ENCODE measurements at regions not wholly inside any gene's neighbourhood (a gene's known extent, or its start where the extent isn't known, plus 50 kb on each side); places are given as distances from the start of the nearest gene placed in this dataset.
"Not testable (repeated sequence)": the region's sequence is repeated elsewhere in the genome, so short reads cannot be mapped to it uniquely, and the experiment has no call there.

- no peak for DNase-seq
Measured at GRCh38 chr4:13763707-13764106, 136.2 kb upstream of the BOD1L1 start.

- DNase-seq: no peak
Measured at GRCh38 chr4:13765539-13765938, 138.0 kb upstream of the BOD1L1 start.

GRCh38 chr4:13766761-13767540 is 139.4 kb upstream of the BOD1L1 start:
- DNase-seq: no peak

DNA sequence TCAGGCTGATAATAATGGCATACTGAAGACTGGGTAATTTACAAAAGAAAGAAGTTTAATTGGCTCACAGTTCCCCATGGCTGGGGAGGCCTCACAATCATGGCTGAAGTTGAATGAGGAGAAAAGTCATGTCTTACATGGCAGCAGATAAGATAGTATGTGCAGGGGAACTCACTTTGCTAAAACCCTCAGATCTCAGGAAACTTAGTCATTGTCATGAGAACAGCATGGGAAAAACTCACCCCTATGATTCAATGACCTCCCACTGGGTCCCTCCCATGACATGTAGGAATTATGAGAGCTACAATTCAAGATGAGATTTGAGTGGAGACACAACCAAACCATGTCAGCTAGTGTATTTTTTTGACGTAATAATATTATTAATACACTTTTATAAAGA is 149.8 kb upstream of the BOD1L1 start:
- DNase-seq: no peak

DNA sequence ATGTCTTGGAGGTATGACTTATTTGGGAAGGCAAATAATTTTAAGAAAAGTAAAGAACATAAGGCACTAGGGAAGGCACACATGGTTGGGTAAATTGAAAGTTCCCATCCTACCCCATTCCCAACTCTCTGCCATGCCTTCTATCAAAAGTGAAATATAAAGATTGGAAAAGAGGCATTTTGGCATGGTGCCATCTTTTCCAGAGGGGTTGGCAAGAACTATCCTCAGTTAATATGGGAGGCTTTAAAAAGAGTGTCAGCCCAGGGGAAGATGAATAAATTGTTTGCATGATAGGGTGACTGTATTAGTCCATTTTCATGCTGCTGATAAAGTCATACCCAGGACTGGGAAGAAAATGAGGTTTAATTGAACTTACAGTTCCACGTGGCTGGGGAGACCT is 150.8 kb upstream of the BOD1L1 start:
- no peak for DNase-seq

DNA sequence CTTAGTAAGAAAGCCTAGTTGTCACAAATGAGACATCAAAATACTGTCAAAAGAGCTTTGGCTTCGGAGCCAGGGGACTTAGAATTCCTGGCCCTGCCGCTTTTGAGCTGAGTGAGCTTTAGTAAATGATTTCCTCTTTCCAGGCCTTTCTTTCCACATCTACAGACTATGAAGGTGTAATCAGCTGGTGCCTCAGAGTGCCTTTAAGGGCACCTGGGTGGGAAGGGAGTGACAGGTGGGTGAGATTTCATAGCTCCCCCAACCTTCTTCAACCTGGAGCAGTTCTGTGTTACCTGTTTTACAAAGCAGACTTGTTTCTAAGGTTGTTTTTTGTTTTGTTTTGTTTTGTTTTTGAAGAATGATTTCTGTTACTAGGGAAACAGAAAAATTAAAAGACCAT is 154.7 kb upstream of the BOD1L1 start:
- DNase-seq: no peak

- DNase-seq: no peak
Measured at GRCh38 chr4:13783800-13784411, 156.4 kb upstream of the BOD1L1 start.

DNA sequence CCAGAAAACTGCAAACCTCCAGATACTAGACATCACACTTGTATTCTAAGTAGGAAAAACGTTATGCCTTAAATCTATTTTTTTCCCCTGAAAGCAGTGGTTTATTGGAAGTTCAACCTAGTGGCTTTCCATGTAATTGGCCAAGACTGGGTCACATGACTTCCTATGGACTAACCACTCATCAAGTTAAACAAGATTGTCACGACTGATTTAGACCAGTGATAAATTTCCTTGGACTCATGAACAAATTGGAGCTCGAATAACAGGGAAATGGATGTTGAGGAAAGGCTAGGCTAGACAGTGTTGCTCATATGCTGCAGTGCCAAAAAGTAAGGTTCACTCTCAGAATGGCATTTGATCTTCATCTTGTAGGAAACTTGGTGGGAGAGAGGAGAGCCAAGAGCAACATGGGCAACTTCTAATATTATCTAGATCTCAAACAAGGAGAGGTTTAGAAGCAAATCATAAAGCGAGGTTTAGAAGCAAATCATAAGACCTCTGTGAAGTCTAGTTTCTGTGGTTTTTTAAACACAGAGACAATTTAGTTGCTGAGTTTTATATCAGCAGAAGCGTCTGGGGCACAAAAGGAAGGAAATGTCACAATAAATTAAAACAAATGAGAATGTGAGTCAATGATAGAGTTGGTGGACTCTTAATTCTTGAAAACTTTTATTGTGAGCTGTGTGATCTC is 165.6 kb upstream of the BOD1L1 start:
- DNase-seq: no peak

DNA sequence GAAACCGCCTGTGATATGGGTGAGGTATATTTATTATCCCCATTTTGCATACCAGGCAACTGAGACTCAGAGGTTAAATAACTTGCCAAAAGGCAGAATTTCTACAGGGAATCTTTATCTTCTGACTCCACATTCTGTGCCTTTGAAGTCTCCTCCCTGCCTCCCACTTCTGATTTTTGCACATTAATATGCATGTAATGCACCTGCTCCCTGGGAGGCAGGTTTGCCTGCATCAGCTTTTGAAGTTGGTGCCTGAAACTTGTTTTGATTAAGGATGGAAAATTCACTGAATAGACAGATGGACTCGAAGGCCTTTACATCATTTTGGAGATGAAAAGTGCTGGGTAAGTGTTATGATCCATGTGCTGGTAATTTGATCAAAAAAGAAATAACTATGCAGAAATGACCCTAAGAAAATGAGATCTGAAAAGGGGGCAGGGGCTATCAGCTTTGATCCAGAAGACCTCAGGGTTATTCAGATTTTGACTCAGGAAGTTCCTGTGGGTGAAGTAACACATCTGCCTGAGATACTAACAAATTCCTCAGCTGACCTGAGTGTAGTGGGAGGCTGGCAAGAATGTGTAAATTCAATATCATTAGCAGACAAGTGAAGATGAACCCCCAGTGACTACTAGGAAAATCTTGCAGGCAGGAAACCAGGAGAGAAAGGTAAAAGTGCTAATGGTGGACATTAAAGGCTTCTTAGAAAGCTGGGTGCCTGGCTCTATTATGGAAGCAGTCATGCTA is 167.5 kb upstream of the BOD1L1 start:
- no peak for DNase-seq

DNA sequence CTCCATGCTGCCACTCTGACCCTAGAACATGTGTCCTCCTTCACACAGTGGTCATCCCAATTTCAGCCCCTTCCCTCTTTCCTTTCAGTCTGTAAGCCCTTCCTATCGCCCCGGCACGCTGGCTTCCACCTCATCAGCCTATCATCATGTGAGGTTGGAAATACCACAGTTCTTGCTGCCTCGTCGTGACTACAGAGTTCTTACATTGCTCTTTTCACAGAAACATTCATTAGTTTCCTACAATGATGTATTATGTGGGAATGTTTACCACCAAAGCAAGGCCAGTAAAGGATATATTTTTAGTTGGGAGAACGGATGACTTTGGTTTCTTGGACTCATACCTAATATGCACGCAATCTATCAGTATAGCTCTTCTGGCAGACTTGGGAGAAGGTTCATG is 169.5 kb upstream of the BOD1L1 start:
- no peak for DNase-seq

- DNase-seq: no peak
Measured at GRCh38 chr4:13815231-13815630, 187.7 kb upstream of the BOD1L1 start.

- DNase-seq: no peak
Measured at GRCh38 chr4:13816472-13816871, 188.9 kb upstream of the BOD1L1 start.

DNA sequence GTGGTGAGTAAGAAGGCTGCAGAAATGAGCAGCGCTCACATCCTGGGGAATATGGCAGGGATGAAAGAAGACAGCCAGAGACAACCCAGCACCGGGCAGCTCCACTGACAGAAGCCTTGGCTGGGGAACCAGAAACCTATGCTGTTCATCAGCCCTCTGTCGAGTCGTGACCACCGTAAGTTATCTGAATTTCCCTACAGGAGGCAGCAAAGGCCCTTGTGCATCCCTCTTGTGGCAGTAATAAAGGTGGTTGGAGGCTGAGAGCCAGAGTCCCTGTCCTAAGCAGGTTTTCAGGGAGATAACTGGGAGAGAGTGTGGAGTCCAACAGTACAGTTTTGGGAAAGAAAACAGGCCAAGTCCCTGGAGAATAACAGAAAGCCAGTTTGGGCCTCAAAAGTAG is 194.0 kb upstream of the BOD1L1 start:
- DNase-seq: no peak

DNA sequence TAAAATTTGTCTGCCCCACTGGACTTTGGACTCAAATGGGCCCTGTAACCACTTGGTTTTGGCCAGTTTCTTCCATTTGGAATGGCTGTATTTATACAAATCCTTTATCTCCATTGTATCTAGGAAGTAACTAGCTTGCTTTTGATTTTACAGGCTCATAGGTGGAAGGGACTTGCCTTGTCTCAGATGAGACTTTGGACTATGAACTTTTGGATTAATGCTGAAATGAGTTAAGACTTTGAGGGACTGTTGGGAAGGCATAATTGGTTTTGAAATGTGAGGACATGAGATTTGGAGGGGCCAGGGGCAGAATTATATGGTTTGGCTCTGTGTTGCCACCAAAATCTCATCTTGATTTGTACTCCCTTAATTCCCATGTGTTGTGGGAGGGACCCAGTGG is 198.3 kb upstream of the BOD1L1 start:
- not testable (repeated sequence) for DNase-seq

DNA sequence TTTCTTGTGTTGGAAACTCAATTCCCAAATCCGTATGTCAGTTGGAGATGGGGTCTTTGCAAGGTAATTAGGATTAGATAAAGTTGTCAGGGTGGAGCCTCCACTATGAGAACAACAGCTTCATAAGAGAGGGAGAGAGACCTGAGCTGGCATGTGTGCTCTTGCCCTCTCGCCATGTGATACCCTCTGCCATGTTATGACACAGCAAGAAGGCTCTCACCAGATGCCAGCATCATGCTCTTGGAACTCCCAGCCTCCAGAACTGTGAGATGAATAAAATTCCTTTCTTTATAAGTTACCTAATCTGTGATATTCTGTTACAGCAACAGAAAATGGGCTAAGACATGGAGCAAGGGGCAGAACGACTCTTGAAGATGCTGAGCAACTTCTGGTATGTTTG is 201.9 kb upstream of the BOD1L1 start:
- DNase-seq: no peak

GRCh38 chr4:13830449-13830848 is 202.9 kb upstream of the BOD1L1 start:
- DNase-seq: no peak

DNA sequence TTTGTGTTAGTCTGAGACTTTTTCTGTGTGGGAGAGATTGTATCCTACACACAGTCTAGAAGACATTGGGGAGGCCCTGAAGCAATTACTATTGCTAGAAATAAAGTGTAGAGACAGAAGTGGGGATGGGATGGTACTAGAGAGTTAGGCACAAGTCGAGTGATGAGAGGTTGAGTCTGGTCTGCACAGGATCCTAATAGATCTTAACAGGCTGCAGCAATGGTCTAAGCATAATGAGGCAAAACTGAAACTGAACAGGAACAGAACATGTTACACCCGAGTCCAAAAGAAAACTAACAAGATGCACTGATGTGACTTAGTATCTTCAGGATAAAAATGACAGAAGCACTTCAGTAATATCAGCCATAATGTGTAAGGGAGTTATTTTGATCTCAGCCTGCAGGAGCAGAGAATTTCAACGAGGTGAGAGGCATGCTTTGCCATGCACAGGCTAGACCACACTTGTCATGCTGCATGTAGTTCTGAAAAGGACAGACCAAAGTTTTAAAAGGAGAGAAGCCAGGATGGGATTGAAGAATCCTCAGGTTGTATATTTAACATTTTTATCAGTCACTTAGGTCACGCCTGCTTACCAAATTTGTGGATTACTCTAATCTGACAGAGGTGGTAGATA is 205.8 kb upstream of the BOD1L1 start:
- no peak for DNase-seq

GRCh38 chr4:13836946-13837912 is 209.7 kb upstream of the BOD1L1 start:
- no peak for DNase-seq

DNA sequence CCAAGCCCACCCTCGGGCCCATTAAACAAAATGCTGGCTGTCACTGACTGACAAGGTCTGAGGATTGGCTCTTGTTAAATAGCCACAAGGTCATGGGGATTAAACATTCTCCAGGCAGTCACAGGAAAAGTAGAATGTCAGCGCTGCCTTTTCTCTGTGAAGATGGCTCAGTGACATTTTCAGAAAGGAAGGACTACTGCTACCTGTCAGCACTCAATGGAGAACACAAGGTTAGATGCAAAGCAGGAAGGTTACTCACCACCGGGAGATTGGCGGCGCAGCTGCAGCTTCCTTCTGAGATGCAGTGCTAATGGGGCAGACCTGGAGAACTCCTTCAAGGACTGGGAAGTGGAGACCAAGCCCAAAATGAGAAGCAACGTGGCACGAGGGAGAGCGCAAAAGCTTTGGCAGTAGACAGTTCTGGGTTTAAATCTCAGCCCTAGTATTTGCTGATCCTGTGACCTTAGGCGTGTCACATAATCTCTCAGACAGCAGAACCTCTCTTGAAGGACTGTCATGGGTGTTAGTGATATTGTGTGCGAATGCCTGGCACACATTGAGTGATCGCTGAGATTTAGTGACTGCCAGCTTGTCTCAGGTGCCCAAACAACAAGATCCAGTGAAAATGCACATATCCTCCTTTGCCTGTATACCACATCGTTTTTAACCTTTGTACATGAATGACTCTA is 213.1 kb upstream of the BOD1L1 start:
- DNase-seq: no peak

DNA sequence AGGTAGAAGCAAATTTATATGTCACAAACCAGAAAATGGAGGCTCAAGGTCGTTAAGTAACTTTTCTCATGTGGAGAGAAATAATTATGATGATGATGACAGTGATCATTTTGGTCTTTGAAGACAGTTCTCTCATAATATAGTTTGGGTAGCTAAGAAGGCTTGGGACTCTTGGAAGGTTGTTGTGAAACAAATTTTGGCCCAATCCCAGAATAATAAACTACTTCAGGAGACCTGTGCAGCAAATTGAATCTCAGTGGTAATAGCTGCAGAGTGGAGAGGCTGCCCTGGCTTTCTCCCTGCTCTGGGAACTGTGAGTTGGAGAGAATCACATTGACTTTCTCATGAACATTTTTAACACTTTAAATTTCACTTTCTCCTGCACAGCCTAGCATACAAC is 217.2 kb upstream of the BOD1L1 start:
- no peak for DNase-seq

- no peak for DNase-seq
Measured at GRCh38 chr4:13849778-13850177, 222.3 kb upstream of the BOD1L1 start.
